Tibial artery (tissue), 4 donors: ENCODE measurements at regions not wholly inside any gene's neighbourhood (a gene's known extent, or its start where the extent isn't known, plus 50 kb on each side); places are given as distances from the start of the nearest gene placed in this dataset.
A peak's percentile ranks its signal among the peaks of the same experiment; 100 is the strongest.

ENCODE experiments used
- DNase-seq, 2 donors: peaks; one replicate each; pipeline ENCODE4 v3.0.0-alpha.2; 2019
- H3K27ac ChIP-seq, 2 donors: fragments of 200-600 bp; sonication (generic) in 1 of 2; 1 replicate in 1 of 2; 2 replicates in 1 of 2; pipeline ENCODE4 v1.5.1; 2018 to 2019; ENCODE audit warnings: mild to moderate bottlenecking in 1 of 2
- H3K27me3 ChIP-seq, 2 donors: fragments of 200-600 bp; sonication (generic) in 1 of 2; one replicate each; pipeline versions ENCODE4 v1.5.1 to v1.6.0; 2016 to 2019
- H3K36me3 ChIP-seq, 3 donors: fragments of 200-600 bp; sonication (generic) in 2 of 3; one replicate each; pipeline ENCODE4 v1.5.1; 2016 to 2019; ENCODE audit warnings: mild to moderate bottlenecking in 2 of 3
- H3K4me1 ChIP-seq, 4 donors: fragments of 200-600 bp; sonication (generic) in 2 of 4; 1 replicate in 3 of 4; 2 replicates in 1 of 4; pipeline ENCODE4 v1.5.1; 2016 to 2019
- H3K4me3 ChIP-seq, 2 donors: fragments of 200-600 bp; sonication (generic) in 1 of 2; 1 replicate in 1 of 2; 2 replicates in 1 of 2; pipeline ENCODE4 v1.5.1; 2018 to 2019; ENCODE audit warnings: mild to moderate bottlenecking in 2 of 2
- H3K9me3 ChIP-seq, 3 donors: fragments of 200-600 bp; sonication (generic) in 1 of 3; one replicate each; pipeline ENCODE4 v1.5.1; 2016 to 2019
- intact Hi-C: fragments of 100-400 bp; cut with DNase I; formaldehyde crosslinking; loops from one replicate; pipeline ENCODE4 v1.15.0; 2023; ENCODE audit warnings: low total_unique reads
- TF ChIP-seq, protein P1 (sequence below), 2 experiments: fragments of 200-600 bp in 1 of 2; fragments of 450-650 bp in 1 of 2; IDR thresholded peaks; one replicate each; pipeline ENCODE4 v1.5.1; 2017 to 2019; ENCODE audit warnings: antibody characterized with exemption in 2 of 2, mild to moderate bottlenecking in 1 of 2, moderate library complexity in 1 of 2

DNA sequence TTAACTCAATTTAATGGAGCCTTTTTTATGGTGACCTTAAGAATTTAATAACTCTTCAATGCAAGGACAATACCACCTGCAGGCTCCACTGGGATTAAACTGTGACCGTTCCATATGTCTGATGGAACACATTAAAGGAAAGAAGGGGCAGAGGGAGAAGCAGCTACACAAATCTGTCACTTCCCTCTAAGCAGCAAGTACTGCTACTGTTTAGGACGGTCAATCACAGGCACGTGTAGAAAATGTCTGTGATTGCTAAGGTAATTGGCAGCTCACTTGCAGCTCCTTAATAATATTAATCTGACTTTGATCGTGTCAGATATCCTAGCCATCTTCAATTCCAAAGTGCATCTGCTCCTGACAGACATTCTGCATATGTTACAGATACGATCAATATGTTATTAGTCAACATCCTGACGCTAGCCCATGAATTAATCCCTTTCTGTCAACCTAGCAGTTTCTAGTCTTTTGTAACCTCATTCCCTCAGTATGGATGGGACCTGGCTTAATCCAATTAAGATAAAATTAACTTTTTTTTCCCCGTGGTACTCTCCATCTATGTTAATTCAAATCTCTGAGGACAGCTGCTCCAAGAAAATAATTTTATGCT is 1012.4 kb downstream of the AMY1C start:
- Histone ChIP-seq H3K4me1 (no peaks in the 10 kb centered on the region), H3K27me3 (no peaks in the 10 kb centered on the region), H3K4me3 (no peak overlapping the region), H3K27ac (no peak overlapping the region), H3K9me3 (no peaks in the 10 kb centered on the region), H3K36me3 (no peaks in the 10 kb centered on the region)
- TF ChIP-seq, protein P1, sequence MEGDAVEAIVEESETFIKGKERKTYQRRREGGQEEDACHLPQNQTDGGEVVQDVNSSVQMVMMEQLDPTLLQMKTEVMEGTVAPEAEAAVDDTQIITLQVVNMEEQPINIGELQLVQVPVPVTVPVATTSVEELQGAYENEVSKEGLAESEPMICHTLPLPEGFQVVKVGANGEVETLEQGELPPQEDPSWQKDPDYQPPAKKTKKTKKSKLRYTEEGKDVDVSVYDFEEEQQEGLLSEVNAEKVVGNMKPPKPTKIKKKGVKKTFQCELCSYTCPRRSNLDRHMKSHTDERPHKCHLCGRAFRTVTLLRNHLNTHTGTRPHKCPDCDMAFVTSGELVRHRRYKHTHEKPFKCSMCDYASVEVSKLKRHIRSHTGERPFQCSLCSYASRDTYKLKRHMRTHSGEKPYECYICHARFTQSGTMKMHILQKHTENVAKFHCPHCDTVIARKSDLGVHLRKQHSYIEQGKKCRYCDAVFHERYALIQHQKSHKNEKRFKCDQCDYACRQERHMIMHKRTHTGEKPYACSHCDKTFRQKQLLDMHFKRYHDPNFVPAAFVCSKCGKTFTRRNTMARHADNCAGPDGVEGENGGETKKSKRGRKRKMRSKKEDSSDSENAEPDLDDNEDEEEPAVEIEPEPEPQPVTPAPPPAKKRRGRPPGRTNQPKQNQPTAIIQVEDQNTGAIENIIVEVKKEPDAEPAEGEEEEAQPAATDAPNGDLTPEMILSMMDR (IDR thresholded peaks at IDR 0.05): no peak
- no peak for DNase-seq
- intact Hi-C loops: no loop called here

GRCh38 chr1:104765085-104765484 is 1015.4 kb downstream of the AMY1C start:
- Histone ChIP-seq H3K27me3 (no peaks in the 10 kb centered on the region), H3K9me3 (no peaks in the 10 kb centered on the region), H3K27ac (no peak overlapping the region), H3K4me3 (no peak overlapping the region), H3K4me1 (no peaks in the 10 kb centered on the region), H3K36me3 (no peaks in the 10 kb centered on the region)
- intact Hi-C loops: no loop called here
- no peak for DNase-seq
- TF ChIP-seq, protein P1 (IDR thresholded peaks at IDR 0.05): no peak

DNA sequence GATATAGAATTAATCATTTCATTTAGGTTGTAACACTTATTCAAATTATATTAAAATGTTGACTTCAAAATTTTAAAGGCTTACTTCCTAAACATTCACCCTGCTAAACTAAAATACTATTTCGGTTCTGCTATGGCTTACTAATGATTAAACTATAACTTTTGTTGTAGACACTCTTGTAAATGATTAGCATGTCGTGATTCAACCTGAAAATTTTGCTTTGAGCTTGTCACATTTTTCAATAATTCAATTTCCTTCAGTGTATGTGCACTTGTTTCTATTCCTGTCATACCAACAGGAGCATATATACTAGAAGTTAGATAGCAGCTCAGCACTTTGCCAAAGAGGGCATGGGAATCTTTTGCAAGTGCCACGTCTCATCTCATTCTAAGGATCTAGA is 1018.8 kb downstream of the AMY1C start:
- H3K4me1 ChIP-seq: no peaks in the 10 kb centered on the region
- H3K9me3 ChIP-seq: no peaks in the 10 kb centered on the region
- DNase-seq: no peak
- TF ChIP-seq, protein P1 (IDR thresholded peaks at IDR 0.05): no peak
- no peak overlapping the region for H3K4me3 ChIP-seq
- H3K27ac ChIP-seq: no peak overlapping the region
- no peaks in the 10 kb centered on the region for H3K36me3 ChIP-seq
- intact Hi-C loops: no loop called here
- no peaks in the 10 kb centered on the region for H3K27me3 ChIP-seq

GRCh38 chr1:104780470-104781078 is 1030.9 kb downstream of the AMY1C start:
- Histone ChIP-seq H3K36me3 (no peaks in the 10 kb centered on the region), H3K9me3 (no peaks in the 10 kb centered on the region), H3K27ac (no peak overlapping the region), H3K4me1 (no peaks in the 10 kb centered on the region), H3K4me3 (no peak overlapping the region), H3K27me3 (no peaks in the 10 kb centered on the region)
- DNase-seq: no peak
- intact Hi-C loops: no loop called here
- TF ChIP-seq, protein P1 (IDR thresholded peaks at IDR 0.05): peak; percentile 29 to 40

GRCh38 chr1:104785575-104786187 is 1036.0 kb downstream of the AMY1C start:
- Histone ChIP-seq H3K4me3 (no peak overlapping the region), H3K9me3 (no peaks in the 10 kb centered on the region), H3K27me3 (no peaks in the 10 kb centered on the region), H3K27ac (no peak overlapping the region), H3K4me1 (no peaks in the 10 kb centered on the region), H3K36me3 (no peaks in the 10 kb centered on the region)
- intact Hi-C loops: no loop called here
- TF ChIP-seq, protein P1 (IDR thresholded peaks at IDR 0.05): no peak
- no peak for DNase-seq
